GM12864 (cell line): ENCODE measurements at regions not wholly inside any gene's neighbourhood (a gene's known extent, or its start where the extent isn't known, plus 50 kb on each side); places are given as distances from the start of the nearest gene placed in this dataset.
"Not testable (repeated sequence)": the region's sequence is repeated elsewhere in the genome, so short reads cannot be mapped to it uniquely, and the experiment has no call there.

Experiments
- DNase-seq: peaks from one replicate; pipeline ENCODE4 v3.0.0-alpha.2; 2011; ENCODE audit warnings: low read depth
- H3K4me3 ChIP-seq: 2 replicates; pipeline ENCODE4 v1.5.1; 2011; ENCODE audit warnings: mild to moderate bottlenecking, low read depth, low read length, control low read depth
- TF ChIP-seq, protein P1 (sequence below): IDR thresholded peaks from 2 replicates; pipeline ENCODE4 v1.5.1; 2011; ENCODE audit warnings: low read depth, mild to moderate bottlenecking, moderate library complexity, low read length, control low read depth, inconsistent platforms; ENCODE audit errors: missing control alignments

DNA sequence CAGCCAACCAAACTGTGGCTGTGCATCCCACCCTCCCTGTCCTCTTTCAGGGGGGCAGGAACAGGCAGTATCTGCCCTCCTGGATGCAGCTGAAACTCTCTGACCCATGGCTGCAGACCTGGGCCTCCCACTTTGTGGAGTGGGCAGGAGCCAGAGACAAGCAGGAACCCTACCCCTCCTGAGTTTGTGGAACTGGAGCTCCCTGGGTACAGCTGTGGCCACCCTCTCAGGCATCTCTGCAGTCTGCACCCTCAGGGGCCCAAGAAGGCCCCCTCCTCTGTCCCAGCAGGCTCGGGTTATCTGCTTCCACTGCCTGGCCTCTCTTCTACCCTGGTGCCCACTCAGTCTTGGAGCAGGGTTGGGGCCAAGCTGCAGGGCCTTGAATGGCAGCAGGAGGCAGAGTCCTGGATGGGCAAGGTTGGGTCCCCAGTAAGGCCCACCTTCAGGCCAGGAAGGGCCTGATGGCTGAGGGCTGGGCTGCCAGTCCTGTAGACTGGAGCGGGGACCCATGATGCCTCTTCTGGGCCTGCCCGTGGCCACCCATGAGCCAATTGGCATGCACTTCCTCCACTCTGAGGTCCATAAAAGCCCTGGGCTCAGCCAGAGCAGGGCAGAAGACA lies 619.9 kb downstream of the KIF4B start:
- no peak overlapping the region for H3K4me3 ChIP-seq
- TF ChIP-seq, protein P1, sequence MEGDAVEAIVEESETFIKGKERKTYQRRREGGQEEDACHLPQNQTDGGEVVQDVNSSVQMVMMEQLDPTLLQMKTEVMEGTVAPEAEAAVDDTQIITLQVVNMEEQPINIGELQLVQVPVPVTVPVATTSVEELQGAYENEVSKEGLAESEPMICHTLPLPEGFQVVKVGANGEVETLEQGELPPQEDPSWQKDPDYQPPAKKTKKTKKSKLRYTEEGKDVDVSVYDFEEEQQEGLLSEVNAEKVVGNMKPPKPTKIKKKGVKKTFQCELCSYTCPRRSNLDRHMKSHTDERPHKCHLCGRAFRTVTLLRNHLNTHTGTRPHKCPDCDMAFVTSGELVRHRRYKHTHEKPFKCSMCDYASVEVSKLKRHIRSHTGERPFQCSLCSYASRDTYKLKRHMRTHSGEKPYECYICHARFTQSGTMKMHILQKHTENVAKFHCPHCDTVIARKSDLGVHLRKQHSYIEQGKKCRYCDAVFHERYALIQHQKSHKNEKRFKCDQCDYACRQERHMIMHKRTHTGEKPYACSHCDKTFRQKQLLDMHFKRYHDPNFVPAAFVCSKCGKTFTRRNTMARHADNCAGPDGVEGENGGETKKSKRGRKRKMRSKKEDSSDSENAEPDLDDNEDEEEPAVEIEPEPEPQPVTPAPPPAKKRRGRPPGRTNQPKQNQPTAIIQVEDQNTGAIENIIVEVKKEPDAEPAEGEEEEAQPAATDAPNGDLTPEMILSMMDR, result no peak
- no peak for DNase-seq

DNA sequence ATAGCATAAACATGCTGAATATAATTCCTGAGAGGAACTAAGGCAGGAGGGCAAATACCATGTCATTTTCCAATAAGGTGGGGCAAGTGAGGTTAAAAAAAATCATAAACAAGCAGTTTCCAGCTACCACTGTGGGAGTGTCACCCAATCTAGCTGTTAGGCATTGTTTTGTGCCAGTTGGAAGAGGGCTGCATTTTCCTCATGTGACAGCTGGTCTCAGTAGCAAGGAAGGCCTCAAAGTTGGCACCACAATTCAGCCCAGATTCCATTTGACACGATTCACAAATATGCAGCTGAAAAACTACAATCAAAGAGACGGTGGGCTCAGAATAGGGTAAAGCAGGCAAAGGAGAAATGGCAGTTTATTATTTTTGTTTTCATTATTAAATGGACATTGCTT lies 636.1 kb downstream of the KIF4B start:
- H3K4me3 ChIP-seq, result no peak overlapping the region
- TF ChIP-seq, protein P1, result no peak
- DNase-seq, result no peak

DNA sequence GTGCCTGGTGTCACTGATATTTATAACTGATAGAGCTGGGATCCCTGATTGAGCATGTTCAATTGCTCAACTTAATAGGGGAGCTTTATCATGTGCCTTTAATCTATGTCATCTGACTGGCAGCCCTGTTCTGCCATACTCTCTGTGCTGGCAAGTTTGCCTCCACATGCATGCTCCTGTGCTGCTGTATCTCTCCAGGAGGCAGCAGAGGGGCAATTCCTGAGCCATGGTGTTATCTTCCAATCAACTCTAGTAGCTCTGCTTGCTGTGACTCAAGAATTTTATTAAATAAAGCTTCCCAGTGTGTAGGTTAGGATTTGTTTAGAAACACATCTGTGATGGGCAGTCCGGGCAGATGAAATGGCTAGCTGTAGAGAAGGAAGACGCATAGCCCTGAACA lies 642.0 kb downstream of the KIF4B start:
- no peak overlapping the region for H3K4me3 ChIP-seq
- TF ChIP-seq, protein P1, result no peak
- no peak for DNase-seq

DNA sequence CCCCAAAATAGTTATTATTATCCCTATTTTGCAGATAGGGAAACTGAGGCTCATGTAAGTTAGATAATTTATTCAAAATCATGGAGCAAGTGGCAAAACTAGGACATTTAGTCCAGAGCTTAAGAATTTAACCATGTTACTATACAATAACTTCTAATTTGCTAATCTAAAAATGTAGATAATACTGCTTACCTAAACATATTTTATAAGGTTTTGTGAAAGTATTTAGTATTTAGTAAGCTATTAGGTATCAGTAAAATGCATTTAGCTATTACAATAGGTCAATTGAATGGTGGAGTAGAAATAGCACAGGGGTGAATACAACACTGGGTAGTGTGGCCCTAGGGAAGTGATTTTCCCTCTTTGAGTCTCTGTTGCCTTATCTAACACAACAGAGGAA lies 648.3 kb downstream of the KIF4B start:
- H3K4me3 ChIP-seq, result no peak overlapping the region
- no peak for DNase-seq
- TF ChIP-seq, protein P1, result no peak

DNA sequence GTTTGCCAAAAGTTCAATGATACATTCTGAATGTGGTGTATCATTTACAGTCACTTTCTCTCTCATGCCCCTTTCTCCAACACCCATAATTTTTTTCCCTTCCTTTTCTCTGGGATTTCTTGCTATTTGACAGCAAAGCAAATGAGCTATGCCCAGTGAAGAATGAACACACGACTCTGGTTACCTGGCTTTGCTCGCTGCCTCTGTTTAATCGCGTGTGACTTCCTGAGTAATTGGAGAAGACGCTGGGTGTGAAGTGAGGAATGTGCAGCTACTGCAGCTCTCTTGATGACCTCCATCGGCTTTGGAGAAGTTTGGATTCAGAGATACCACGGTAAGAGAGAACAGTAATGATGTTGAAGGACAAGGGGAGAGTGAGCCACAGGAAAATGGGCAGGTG lies 651.8 kb downstream of the KIF4B start:
- TF ChIP-seq, protein P1, result no peak
- no peak for DNase-seq
- H3K4me3 ChIP-seq, result no peak overlapping the region

DNA sequence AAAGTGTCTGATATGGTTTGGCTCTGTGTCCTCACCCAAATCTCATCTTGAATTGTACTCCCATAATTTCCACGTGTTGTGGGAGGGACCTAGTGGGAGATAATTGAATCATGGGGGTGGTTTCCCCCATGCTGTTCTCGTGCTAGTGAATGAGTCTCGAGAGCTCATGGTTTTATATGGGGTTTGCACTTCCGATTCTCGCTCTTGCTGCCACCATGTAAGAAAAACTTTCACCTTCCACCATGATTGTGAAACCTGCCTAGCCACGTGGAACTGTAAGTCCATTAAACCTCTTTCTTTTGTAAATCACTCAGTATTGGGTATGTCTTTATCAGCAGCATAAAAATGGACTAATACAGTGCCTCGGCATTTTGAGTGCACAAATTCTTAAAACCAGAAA lies 655.0 kb upstream of the SGCD start:
- not testable (repeated sequence) for DNase-seq

DNA sequence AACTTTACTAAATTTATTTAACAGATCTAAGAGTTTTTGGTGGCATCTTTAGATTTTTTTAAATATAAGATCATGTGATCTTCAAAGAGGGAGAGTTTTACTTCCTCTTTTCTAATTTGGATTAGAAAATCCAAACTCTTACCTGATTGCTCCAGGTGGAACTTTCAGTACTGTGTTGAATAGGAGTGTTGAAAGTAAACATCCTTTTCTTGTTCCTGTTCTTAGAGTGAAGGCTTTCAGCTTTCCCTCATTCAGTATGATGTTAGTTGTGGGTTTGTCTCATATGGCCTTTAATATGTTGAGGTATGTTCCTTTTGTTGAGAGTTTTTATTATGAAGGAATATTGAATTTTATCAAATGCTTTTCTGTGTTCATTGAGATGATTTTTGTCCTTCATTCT lies 650.0 kb upstream of the SGCD start:
- TF ChIP-seq, protein P1, result no peak
- no peak overlapping the region for H3K4me3 ChIP-seq
- DNase-seq, result no peak

More for the DNA sequence above, 655.0 kb upstream of the SGCD start:
- not testable (repeated sequence) for H3K4me3 ChIP-seq
